ENCODE measurements at regions not wholly inside any gene's neighbourhood (a gene's known extent, or its start where the extent isn't known, plus 50 kb on each side); places are given as distances from the start of the nearest gene placed in this dataset.

GRCh38 chr13:112267660-112268059 is 108.5 kb upstream of the SPACA7 start:
- TF ChIP-seq CTCF (IDR thresholded peaks at IDR 0.05) (no peak), POLR2A (IDR thresholded peaks at IDR 0.05; ENCODE audit: low read depth) (no peak), POLR2AphosphoS5 (IDR thresholded peaks at IDR 0.05) (no peak)

All from esophagus muscularis mucosa (tissue), 3 donors.